Ovary (tissue), 3 donors: ENCODE measurements at regions not wholly inside any gene's neighbourhood (a gene's known extent, or its start where the extent isn't known, plus 50 kb on each side); places are given as distances from the start of the nearest gene placed in this dataset.

ENCODE experiments used
- CTCF ChIP-seq, 3 donors: fragments of 450-650 bp in 2 of 3; fragments of 200-600 bp in 1 of 3; IDR thresholded peaks; one replicate each; pipeline versions ENCODE4 v1.5.1 to v1.8.0; 2016 to 2022; ENCODE audit warnings: antibody characterized with exemption in 3 of 3, mild to moderate bottlenecking in 1 of 3
- EP300 ChIP-seq: sonication (generic); formaldehyde crosslinking; IDR thresholded peaks from one replicate; pipeline ENCODE4 v1.6.1; 2017; ENCODE audit warnings: antibody characterized with exemption
- POLR2A ChIP-seq: fragments of 450-650 bp; IDR thresholded peaks from one replicate; pipeline ENCODE4 v1.6.1; 2017; ENCODE audit warnings: antibody characterized with exemption, mild to moderate bottlenecking, moderate library complexity
- donor health status: DM: no; HTN: no; CAD: no.

GRCh38 chr13:54989418-54989817 lies 1960.8 kb downstream of the OLFM4 start:
- no peak for TF ChIP-seq POLR2A
- no peak for TF ChIP-seq CTCF (IDR thresholded peaks at IDR 0.05)
- TF ChIP-seq EP300 = no peak
